ENCODE measurements at regions not wholly inside any gene's neighbourhood (a gene's known extent, or its start where the extent isn't known, plus 50 kb on each side); places are given as distances from the start of the nearest gene placed in this dataset.

- H3K4me3 ChIP-seq (replicated peaks in 1 of 3; ENCODE audit: insufficient read depth in 1 of 3, low read depth in 2 of 3, low read length in 3 of 3) = no peak overlapping the region
- no peaks in the 10 kb centered on the region for H3K36me3 ChIP-seq (replicated peaks in 1 of 2; ENCODE audit: control insufficient read depth in 1 of 2, insufficient read depth in 2 of 2, low read length in 2 of 2)
- in situ Hi-C loops (cut with HindIII; ENCODE audit: extremely low pct_ligation_motif_present, low pct_unique_long_range_greater_than_20kb) = no loop called here
- H3K4me1 ChIP-seq (ENCODE audit: insufficient read depth, low read length) = no peaks in the 10 kb centered on the region
- no peak overlapping the region for H3K4me2 ChIP-seq (ENCODE audit: low read depth, low read length)
- intact Hi-C loops (cut with micrococcal nuclease; ENCODE audit: unreplicated experiment) = no loop called here
- CTCF ChIA-PET (ENCODE audit: low intra/inter-chr PET ratio, low total read pairs) = no interaction called here
- H3K9me3 ChIP-seq (ENCODE audit: low read length) = peaks cover 83% of the 10 kb centered on the region
- no peaks in the 10 kb centered on the region for H4K20me1 ChIP-seq (ENCODE audit: insufficient read depth, low read length)
- no peak overlapping the region for H3K27ac ChIP-seq (ENCODE audit: extremely low read length, insufficient read depth, low read length)
- BruUV-seq (replicated peaks) = no TSS peak
- H3K27me3 ChIP-seq (ENCODE audit: control insufficient read depth in 1 of 2, insufficient read depth in 2 of 2, low read length in 2 of 2) = no peaks in the 10 kb centered on the region
- FAIRE-seq (no peak), DNase-seq (ENCODE audit: low spot score) (no peak), ATAC-seq (no peak)
- H3K9ac ChIP-seq (ENCODE audit: insufficient read depth, low read depth, low read length) = no peak overlapping the region
- POLR2A ChIA-PET = no interaction called here
- H2AFZ ChIP-seq (ENCODE audit: low read length) = no peak overlapping the region
- TF ChIP-seq ZNF781 (CRISPR knock-in tag; IDR thresholded peaks at IDR 0.05; ENCODE audit: borderline replicate concordance, not compliant biosample characterization) (no peak), HOXA7 (CRISPR knock-in tag; IDR thresholded peaks at IDR 0.05) (no peak), ZNF354B (CRISPR knock-in tag; IDR thresholded peaks at IDR 0.05) (no peak), BCL6 (CRISPR knock-in tag; IDR thresholded peaks at IDR 0.05) (no peak), PAWR (CRISPR knock-in tag; IDR thresholded peaks at IDR 0.05; ENCODE audit: borderline replicate concordance) (no peak), KLF15 (CRISPR knock-in tag; IDR thresholded peaks at IDR 0.05; ENCODE audit: borderline replicate concordance) (no peak), TCF7 (IDR thresholded peaks at IDR 0.05; ENCODE audit: low read depth) (no peak), PREB (CRISPR knock-in tag; IDR thresholded peaks at IDR 0.05) (no peak)
- WGBS (ENCODE audit: low lambda C conversion rate) = 17% methylated on average over 3 of the region's 3 CpGs
- H3K79me2 ChIP-seq (ENCODE audit: insufficient read depth, low read length) = no peaks in the 10 kb centered on the region
These were observed 523.5 kb upstream of the LRRC4C start for GRCh38 chr11:41982975-41983374.

GRCh38 chr11:41983475-41983874 lies 524.0 kb upstream of the LRRC4C start:
- no peak for ATAC-seq
- Histone ChIP-seq H3K9me3 (ENCODE audit: low read length) (peaks cover 83% of the 10 kb centered on the region), H4K20me1 (ENCODE audit: insufficient read depth, low read length) (no peaks in the 10 kb centered on the region), H3K4me1 (ENCODE audit: insufficient read depth, low read length) (no peaks in the 10 kb centered on the region), H3K27me3 (ENCODE audit: control insufficient read depth in 1 of 2, insufficient read depth in 2 of 2, low read length in 2 of 2) (no peaks in the 10 kb centered on the region), H3K9ac (ENCODE audit: insufficient read depth, low read depth, low read length) (no peak overlapping the region), H3K4me3 (replicated peaks in 1 of 3; ENCODE audit: insufficient read depth in 1 of 3, low read depth in 2 of 3, low read length in 3 of 3) (no peak overlapping the region), H3K36me3 (replicated peaks in 1 of 2; ENCODE audit: control insufficient read depth in 1 of 2, insufficient read depth in 2 of 2, low read length in 2 of 2) (no peaks in the 10 kb centered on the region), H2AFZ (ENCODE audit: low read length) (no peak overlapping the region), H3K27ac (ENCODE audit: extremely low read length, insufficient read depth, low read length) (no peak overlapping the region), H3K79me2 (ENCODE audit: insufficient read depth, low read length) (no peaks in the 10 kb centered on the region), H3K4me2 (ENCODE audit: low read depth, low read length) (no peak overlapping the region)
- no peak for FAIRE-seq
- no TSS peak for BruUV-seq (replicated peaks)
- ChIA-PET POLR2A (no interaction called here), CTCF (ENCODE audit: low intra/inter-chr PET ratio, low total read pairs) (no interaction called here)
- intact Hi-C loops (cut with micrococcal nuclease; ENCODE audit: unreplicated experiment) = no loop called here
- in situ Hi-C loops (cut with HindIII; ENCODE audit: extremely low pct_ligation_motif_present, low pct_unique_long_range_greater_than_20kb) = no loop called here
- DNase-seq (ENCODE audit: low spot score) = no peak
- TF ChIP-seq IRF9 (CRISPR knock-in tag; IDR thresholded peaks at IDR 0.05; ENCODE audit: borderline replicate concordance) (no peak), NCOA5 (CRISPR knock-in tag; IDR thresholded peaks at IDR 0.05) (no peak), ZNF746 (CRISPR knock-in tag; IDR thresholded peaks at IDR 0.05) (no peak), ADNP (CRISPR knock-in tag; IDR thresholded peaks at IDR 0.05) (no peak), RARA (CRISPR knock-in tag; IDR thresholded peaks at IDR 0.05) (no peak), ZNF720 (CRISPR knock-in tag; IDR thresholded peaks at IDR 0.05) (no peak), RFX5 (IDR thresholded peaks at IDR 0.05; ENCODE audit: low read depth, low read length) (no peak), SMAD3 (CRISPR knock-in tag; IDR thresholded peaks at IDR 0.05) (no peak), ZNF451 (CRISPR knock-in tag; IDR thresholded peaks at IDR 0.05) (no peak), FOXP1 (IDR thresholded peaks at IDR 0.05) (no peak), FOXP1 (CRISPR knock-in tag; IDR thresholded peaks at IDR 0.05) (no peak), ATF2 (CRISPR knock-in tag; IDR thresholded peaks at IDR 0.05) (no peak)
